Stimulated activated CD4-positive, alpha-beta T cell treated with anti-CD3 and anti-CD28 coated beads, Interleukin-12 subunit alpha, Interleukin-12 subunit beta, amount 100 ng/mL, for 24 hours (primary cell): ENCODE measurements at regions not wholly inside any gene's neighbourhood (a gene's known extent, or its start where the extent isn't known, plus 50 kb on each side); places are given as distances from the start of the nearest gene placed in this dataset.

Experiments
- DNase-seq, 2 experiments: peaks; one replicate each; pipeline ENCODE4 v3.0.0-alpha.2; 2020; ENCODE audit warnings: low read depth in 2 of 2

DNA sequence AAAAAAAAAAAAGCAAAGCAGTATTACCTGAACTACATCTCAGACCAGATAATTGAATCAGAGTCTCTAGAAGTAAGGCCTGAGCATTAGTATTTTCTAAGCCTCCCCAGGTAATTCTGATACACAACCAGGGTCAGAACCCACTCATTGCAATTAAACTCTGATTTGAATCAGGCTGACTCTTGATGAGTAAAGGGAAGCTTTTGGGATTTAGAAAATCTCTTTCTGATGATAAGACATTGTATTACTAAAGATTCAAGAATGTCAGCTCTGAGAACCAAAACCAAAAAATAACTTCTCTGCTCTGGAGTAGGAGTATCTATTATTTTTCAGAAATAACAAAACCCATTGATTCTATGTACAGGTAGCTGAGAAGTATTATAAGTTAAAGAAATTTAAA, 100.1 kb upstream of the COL21A1 start:
- DNase-seq, result no peak

DNA sequence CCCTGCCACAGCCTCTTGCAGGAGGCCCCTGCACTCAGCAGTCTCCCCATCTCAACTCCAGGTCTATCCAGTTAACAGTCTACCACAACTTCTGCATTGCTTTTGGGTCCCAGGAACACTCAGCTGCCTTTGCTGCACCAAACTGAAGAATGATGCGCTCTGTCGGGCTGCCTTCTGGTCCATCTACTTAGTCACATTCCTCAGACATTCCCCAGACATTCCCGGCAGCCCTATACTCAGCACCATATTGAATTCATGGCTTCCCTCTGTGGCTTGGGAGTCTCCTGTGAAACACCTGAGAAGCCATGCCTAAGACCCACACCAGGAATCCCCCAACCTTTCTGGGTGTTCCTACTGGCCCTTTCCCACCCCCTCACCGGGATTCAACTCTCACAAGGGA, 99.6 kb upstream of the COL21A1 start:
- no peak for DNase-seq

DNA sequence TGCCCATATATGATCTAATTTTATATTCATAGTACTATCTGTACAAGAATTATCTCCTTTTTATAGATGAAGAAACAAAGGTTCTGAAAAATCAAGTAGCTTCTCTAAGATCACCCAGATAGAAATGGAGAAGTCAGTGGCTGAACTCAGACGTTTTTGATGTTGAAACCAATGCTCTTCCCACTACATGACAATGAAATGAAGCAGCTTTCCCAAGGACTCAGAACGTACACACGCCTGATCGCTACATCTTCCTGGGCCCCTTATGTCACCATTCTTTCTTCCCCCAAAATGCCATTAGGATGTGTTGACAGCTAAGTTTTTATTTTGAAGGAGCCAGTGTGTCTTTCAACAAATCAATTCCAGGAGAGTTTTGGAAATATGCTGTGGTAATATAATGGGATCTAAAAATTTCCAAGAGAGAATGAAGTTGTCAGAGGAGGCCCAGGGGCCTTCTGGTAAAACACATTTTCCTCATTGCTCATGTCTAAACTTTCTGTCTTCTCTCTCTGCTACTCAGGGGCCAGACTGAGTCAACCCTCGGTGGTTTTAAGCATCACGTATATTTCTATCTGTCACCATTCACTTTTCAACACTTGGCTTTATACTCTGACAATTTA, 98.1 kb upstream of the COL21A1 start:
- no peak for DNase-seq

DNA sequence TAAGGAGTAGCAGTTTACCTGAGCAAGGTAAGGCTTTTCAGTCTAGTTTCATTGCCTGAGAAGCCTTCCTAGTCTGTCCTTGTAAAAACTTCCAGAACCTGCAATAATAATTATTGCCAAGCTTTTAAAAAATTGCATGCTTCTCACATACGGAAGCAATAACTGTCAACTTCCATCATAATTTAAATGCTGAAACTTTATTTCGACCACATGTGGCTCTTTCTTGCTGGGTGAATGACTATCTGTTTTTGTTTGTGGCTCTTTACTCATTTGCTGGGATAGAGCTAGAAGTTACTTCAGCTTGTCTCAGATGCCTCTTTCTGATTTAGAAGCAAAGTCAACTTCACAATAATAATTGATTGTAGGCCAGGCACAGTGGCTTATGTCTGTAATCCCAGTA, 95.9 kb upstream of the COL21A1 start:
- no peak for DNase-seq

DNA sequence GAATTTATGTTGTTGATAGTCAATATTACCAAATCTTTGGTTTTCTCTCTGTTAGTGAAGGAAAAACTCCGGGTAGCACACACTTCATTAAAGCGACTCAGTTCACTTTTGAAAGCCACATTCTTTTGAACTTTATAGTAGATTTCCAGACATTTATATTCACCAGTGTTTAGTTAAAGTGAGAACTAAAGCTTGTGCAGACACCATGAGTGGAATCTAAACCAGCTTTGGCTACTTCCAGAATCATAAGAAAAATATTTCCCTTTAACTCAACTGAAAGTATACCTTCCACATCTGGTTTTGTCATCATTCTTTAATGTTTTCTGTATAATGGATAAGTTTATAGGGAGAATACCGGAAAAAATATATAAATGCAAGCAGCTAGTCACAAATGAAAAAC, 92.1 kb upstream of the COL21A1 start:
- no peak for DNase-seq

DNA sequence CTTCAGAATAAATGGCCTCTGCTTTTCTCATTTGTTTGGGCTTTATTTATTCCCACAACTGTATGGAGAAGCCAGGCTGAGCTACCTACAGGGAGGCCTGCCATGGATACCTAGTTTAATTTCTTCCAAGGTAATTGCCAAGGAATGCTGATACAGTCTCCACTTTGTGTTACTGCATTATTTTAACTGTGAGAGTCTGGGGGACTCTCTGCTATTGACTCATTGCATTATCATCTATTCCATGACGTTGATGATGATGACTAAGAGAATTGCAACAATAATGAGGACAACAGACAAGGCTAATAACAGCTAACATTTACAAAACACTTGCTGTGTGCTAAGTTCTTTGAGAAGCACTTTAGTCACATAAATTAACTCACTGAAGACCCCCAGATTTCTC, 88.3 kb upstream of the COL21A1 start:
- no peak for DNase-seq

DNA sequence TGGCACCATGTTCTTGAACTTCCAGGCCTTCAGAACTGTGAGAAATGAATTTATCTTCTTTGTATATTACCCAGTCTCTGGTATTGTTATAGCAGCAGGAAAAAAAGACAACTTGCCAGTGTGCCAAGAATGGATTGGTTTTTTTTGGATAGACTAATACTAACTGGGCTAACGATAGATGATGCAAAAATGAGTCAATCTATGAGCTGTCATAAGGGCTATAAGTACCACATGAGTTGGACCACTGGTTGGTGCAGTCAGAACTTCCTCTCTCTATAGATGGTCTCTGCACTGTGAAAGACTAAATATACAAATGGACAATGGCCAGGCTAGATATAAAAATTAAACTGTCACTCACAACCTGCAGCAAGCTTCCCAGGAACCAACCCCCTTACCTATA, 87.6 kb upstream of the COL21A1 start:
- no peak for DNase-seq

DNA sequence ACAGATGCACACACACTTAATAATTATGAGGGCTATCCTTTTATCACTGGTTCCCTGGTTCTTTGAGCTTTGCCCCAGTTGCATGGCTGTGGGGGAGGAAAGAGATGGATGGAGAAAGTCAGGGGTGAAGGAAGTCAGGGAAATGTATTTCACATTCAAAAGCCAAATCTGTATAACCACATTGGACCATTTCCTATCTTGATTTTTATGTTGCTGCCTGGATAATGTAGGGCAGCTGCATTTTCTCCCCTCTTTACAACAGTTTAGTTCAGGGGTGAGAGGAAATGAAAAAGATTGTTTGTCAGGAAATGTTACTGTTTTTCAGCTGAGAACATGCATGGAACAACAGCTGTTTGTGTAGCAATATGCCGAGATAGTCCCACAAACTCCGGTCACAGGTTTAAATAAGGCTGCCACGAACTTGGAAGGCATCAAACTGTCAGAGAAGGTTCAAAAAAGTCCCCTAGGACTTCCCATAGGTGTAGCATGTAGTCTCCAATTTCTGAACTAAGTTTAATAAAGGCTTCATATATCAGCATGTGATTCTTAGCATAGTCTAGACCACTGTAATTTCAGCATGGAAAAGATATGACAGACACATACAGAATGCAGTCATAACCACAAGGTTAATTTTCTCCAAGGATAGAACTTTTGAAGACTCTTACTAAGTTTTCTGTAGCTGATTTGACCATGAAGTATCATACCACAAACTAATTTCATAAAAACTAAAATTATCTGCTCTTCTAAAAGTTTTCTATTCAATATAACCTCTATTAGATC, 82.1 kb upstream of the COL21A1 start:
- no peak for DNase-seq

DNA sequence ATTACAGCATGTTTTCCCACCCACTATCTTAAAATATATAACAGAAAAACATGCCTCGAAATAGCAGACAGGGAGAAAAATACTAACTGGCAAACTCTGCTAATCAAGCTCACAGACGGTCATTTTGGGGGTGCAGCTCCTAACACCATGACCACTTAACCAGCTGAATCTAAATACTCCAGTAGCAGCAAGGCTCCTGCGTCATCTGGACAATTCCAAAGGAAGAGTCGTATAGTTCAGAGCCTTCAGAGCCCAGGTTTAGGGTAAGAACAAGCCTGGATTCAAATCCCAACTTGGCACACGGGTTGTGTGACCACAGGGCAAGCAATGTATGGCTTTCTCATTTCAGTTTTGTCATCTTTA, 81.3 kb upstream of the COL21A1 start:
- no peak for DNase-seq

DNA sequence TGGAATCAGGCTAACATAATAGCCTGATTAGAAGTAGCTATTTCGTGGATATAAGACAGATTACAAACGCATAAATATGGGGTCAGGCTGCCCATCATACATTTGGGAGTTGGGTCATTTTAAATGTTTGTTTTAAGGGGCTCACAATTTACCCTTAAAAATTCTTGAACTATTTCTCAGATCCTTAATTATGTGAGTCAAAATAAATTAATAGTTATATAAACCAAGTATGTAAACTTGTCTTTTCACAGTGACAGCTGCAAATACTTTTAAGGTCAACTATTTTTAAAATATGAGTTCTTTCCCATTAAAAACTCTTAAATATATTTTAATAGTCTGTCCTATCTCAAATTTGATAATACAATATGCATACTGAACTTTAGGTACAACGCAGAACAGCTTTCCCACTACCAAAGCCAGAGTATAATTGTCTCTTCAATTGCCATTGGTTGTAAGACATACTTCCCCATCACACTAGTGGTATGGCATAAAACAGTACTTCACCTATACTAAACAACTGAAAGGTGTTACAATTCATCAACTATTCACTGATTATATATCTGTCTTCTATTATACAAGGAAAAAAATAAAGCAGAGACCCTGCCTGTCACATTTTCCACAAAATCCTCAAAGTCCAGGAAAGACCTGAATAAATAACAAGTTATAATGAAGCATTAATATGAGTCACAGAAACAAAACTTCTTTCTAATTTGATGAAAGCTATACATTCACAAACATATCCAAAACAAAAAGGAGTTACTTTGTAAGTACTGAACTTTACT, 80.8 kb upstream of the COL21A1 start:
- DNase-seq, result no peak

DNA sequence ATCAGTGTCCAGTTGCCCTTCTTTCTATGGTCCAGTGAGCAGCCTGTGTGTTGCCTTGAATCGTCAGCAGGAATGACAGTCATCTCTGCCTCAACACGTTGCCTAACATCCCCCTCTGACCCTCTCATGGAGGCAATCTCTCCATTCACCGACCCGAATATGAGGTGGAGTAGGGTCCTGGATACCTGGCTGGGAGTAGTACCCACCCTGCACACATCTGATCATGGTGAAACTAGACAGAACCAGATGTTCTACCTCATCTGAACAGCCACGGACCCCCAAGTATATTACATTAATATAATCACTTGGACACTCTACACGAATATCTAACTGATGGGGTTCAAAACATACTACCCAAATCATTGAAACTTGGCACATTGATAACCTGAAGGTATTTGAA, 77.0 kb upstream of the COL21A1 start:
- no peak for DNase-seq

DNA sequence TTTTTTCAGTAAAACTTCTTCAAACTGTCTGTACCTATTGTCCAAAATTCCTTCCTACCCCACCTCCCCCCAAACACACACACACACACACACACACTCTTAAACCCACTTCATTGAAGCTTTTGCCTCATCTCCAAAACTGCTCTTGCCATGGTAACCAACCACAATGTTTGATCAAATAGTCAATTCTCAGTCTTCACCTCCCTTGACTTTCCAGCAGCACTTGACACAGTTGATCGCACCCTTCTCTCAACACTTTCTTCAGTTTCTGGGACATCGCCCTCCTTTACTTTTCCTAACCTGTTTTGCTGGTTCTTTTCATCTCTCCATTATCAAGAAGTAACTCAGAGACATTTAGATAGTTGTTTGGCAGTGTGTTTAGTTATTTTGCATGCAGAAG, 71.5 kb upstream of the COL21A1 start:
- no peak for DNase-seq

DNA sequence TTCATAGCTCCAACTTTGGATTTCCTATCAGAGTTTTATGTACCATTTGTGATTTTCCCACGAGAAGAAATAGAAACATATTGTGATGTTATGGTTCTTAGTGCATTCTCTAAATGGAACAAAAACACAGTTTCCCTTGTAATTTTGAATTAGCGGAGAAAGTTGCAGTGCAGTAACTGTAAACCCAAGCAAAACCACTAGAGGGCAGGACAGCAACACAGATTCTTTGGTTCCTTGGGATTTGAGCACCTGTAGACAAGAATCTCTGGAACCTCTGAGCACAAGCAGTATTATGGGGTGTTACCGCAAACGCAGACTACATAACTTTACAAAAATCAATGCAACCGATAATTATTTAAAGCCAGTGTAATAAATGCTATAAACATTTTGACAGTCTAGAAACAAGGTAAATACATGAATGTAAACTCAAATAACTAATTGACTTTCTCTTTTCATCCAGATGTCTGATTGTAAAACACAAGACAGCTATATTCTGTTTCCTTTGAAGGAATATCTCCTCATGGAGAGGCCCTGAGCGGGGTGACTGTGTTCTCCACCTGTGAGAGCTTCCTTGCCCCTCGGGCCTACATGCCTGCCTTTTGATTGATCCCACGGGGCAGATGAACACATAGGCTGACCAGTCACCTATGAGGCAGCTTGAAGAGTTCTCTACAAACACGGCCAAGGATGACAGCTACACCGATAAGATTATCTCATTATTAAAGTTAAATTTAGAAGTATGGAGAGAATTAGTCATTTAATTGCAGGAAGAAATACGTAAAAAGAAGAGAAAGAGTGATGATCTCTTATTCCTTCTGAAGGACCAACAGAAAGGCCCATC, 67.5 kb upstream of the COL21A1 start:
- DNase-seq, result no peak

DNA sequence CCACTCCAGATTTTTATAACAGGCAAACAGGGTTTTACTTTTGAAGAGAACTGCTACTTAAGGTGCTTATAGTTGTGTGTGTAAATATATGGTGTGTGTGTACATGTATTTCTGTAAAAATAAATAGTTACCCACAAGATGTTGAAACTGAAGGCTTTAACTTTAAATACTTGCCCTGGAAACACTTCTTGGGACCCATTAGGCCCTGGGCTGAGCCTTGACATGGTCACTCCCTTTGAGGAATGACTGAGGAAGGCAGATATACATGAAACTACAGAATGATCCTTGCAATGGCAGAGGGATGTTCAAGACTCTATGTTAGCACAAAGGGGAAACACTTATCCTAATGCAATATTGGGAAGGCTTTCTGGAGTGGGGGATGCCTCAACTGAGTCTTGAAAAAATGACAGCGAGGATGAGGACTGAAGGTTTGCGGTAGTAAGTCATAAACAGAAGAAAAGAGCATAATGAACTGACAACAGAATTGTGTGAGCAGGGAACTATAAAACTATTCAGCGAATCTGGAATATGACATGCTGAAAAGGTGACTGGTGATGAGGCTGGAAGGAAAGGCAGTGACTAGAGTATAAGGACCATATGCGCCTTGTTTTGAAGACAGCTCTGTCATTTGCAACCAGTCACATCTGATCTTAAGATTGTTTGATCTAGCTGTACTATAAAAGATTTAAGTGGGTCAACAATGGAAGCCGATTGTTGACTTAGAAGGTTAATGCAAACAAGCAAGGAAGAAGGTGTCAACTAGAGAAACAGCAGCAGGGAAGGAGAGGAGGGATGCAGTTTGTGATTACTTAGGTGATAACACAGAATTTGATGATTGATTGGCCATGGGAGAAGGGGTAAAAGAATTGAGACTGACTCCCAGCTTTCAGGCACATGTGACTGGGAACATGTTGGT, 64.4 kb upstream of the COL21A1 start:
- DNase-seq, result no peak

DNA sequence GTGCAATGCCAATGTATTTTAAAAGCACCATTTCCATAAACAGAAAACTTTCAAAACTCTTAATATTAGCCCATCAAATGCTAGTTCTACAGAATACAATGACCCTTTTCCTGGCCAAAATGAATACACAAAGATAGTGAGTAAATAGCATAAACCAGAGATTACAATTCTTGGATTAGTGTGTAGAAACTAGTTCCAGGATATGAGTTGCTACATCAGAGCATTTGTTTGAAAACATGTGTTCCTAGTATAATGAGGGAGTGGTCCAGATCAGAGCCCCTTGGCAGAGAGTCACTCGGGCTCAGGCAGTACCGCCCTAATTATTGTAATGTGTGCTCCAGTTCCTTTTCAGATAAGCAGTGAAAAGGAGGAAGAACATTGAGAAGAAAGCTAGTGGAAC, 63.7 kb upstream of the COL21A1 start:
- DNase-seq, result no peak

DNA sequence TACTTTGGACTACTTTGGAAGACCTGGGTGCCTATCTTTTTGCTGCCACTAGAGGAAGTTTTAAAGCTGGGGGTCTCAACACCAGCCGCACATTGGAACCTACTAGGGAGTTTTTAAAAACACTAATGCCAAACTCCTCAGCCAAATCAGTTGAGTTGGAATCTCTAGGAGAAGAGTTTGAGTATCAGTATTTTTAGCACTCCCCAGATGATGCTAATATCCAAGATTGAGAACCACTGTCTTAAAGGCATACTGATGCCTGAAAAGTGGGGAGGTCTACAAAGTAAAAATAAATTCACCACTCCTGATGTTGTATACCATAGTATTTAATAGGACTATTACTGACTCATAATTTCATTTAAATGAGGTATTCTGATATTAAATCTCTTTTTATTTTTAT, 62.9 kb upstream of the COL21A1 start:
- DNase-seq, result no peak

DNA sequence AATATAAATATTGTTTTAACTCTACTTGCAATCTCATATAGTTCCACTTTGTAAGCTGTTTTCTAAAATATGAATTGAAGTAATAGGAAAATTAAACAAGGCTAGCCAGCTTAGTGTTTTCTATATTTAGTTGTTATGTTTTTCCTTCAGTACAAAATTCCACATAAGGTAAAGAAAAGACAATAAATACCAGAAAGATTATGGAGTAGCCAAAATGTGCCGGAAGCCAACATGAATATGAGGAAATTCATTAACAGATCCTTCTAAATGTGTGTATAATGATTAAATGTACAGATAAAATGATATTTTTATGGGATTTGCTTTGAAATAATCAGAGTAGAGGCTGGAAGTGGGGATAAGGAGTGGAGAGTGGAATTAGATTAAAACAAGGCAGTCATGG, 52.5 kb upstream of the COL21A1 start:
- DNase-seq, result no peak

DNA sequence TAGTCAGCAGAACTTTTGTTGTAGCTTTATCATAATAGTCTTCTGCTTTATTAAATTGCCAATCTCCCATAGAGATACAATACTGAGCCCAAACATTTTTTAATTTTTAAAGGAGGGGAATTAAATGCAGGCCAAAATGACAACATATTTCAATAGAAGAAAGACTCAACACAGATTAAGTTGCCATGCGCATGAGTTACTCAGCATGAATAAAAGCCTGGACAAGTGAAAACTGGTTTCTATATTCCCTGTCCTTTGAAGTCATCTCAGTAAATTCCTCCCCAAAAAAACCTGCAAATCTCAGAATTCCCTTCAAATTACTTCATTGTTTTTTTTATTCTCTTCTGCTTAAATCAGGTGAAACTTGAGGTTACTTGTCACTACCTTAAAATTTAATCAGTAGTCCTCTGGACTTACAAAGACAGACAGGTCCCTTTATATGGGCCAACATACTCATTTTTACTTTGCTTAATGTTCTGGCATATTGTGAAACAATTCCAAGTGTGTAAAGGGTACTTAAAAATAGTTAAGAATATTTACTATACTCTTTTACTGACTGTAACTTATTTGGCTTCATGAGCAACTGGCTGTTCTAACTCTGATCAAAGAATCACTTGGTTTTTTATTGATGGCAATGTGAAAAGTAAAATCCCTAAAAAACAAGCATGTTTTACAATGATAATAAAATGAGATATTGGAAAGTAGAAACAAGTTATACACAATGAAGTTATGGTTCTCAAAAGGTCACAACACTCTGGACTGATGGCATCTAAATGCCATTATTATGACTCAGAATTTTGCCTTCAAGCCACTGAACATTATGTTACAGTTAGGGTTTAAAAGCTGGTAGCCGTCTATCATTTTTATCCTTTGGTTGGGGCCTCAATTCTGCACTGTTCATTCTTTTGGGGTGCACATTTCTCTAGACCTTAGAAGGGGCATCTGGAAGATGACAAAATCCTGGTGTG, 49.9 kb upstream of the COL21A1 start:
- DNase-seq, result no peak
